GM23338 (cell line): ENCODE measurements at regions not wholly inside any gene's neighbourhood (a gene's known extent, or its start where the extent isn't known, plus 50 kb on each side); places are given as distances from the start of the nearest gene placed in this dataset.

Source experiments
- CREB1 ChIP-seq: fragments of 250-450 bp; sonication (Bioruptor Pico); IDR thresholded peaks from 2 replicates; pipeline ENCODE4 v1.5.0; 2020; ENCODE audit warnings: low read depth, mild to moderate bottlenecking, moderate library complexity
- EZH2 ChIP-seq: fragments of 200-600 bp; sonication (generic); IDR thresholded peaks from one replicate; pipeline ENCODE4 v1.8.0; 2017; ENCODE audit warnings: antibody characterized with exemption, mild to moderate bottlenecking, low read depth; ENCODE audit not compliant: unreplicated experiment
- EZH2phosphoT487 ChIP-seq: fragments of 200-600 bp; sonication (generic); IDR thresholded peaks from one replicate; pipeline ENCODE4 v1.8.1; 2018; ENCODE audit warnings: antibody characterized with exemption; ENCODE audit not compliant: unreplicated experiment
- JUNB ChIP-seq: IDR thresholded peaks from one replicate; pipeline ENCODE4 v1.6.1; 2016; ENCODE audit warnings: antibody characterized with exemption; ENCODE audit not compliant: unreplicated experiment
- NANOG ChIP-seq: IDR thresholded peaks from 2 replicates; pipeline ENCODE4 v1.6.1; 2016; ENCODE audit warnings: antibody characterized with exemption, borderline replicate concordance
- POLR2AphosphoS5 ChIP-seq: IDR thresholded peaks from 2 replicates; pipeline ENCODE4 v1.6.1; 2016; ENCODE audit warnings: antibody characterized with exemption, low read depth
- STAT1 ChIP-seq: IDR thresholded peaks from one replicate; pipeline ENCODE4 v1.6.1; 2016; ENCODE audit warnings: antibody characterized with exemption; ENCODE audit not compliant: unreplicated experiment
- ZNF114 ChIP-seq: fragments of 250-450 bp; sonication (Bioruptor Pico); IDR thresholded peaks from 2 replicates; pipeline ENCODE4 v1.5.0; 2020; ENCODE audit warnings: mild to moderate bottlenecking, moderate library complexity
- ZNF331 ChIP-seq: fragments of 250-450 bp; sonication (Bioruptor Pico); IDR thresholded peaks from 2 replicates; pipeline ENCODE4 v1.5.0; 2020; ENCODE audit warnings: low read depth, mild to moderate bottlenecking, moderate library complexity
- TF ChIP-seq, protein P1 (sequence below), 2 experiments: fragments of 200-600 bp in 1 of 2; sonication (generic) in 1 of 2; conservative IDR thresholded peaks; 2 replicates each; pipeline versions ENCODE4 v1.5.1 to v1.6.1; 2016 to 2017; ENCODE audit warnings: antibody characterized with exemption in 2 of 2, low read depth in 2 of 2, mild to moderate bottlenecking in 2 of 2, moderate library complexity in 1 of 2
- TF ChIP-seq, protein P2 (sequence below): IDR thresholded peaks from one replicate; pipeline ENCODE4 v1.6.1; 2018; ENCODE audit warnings: antibody characterized with exemption; ENCODE audit not compliant: unreplicated experiment
- TF ChIP-seq, protein P3 (sequence below): IDR thresholded peaks from 2 replicates; pipeline ENCODE4 v1.6.1; 2016; ENCODE audit warnings: antibody characterized with exemption
- TF ChIP-seq, protein P4 (sequence below): fragments of 250-450 bp; sonication (Bioruptor Pico); IDR thresholded peaks from 2 replicates; pipeline ENCODE4 v1.5.0; 2020; ENCODE audit warnings: mild to moderate bottlenecking, moderate library complexity

DNA sequence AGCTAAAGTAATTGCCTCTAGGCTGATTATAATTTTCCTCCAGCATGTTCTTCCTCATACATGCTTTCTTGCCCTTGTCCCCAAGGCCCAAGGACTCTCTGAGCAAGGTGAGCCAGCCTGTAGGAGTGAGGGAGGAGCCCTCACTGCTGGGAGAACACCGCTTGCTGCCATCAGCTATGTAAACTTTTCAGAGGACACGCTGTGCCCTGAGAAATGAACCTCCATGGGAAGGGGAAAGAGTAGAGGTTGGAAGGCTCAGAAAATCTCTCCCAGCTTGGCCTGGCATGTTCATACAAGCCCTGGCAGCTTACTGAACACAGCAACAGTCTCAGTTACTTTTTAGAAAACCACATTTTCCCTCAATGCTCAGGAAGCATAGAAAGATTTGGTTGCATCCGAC lies 103.0 kb upstream of the SLC24A5 start:
- TF ChIP-seq, protein P1, sequence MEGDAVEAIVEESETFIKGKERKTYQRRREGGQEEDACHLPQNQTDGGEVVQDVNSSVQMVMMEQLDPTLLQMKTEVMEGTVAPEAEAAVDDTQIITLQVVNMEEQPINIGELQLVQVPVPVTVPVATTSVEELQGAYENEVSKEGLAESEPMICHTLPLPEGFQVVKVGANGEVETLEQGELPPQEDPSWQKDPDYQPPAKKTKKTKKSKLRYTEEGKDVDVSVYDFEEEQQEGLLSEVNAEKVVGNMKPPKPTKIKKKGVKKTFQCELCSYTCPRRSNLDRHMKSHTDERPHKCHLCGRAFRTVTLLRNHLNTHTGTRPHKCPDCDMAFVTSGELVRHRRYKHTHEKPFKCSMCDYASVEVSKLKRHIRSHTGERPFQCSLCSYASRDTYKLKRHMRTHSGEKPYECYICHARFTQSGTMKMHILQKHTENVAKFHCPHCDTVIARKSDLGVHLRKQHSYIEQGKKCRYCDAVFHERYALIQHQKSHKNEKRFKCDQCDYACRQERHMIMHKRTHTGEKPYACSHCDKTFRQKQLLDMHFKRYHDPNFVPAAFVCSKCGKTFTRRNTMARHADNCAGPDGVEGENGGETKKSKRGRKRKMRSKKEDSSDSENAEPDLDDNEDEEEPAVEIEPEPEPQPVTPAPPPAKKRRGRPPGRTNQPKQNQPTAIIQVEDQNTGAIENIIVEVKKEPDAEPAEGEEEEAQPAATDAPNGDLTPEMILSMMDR (conservative IDR thresholded peaks at IDR 0.05; ENCODE audit: low read depth in 2 of 2) = no peak
- TF ChIP-seq EZH2phosphoT487 (no peak), POLR2AphosphoS5 (no peak), CREB1 (no peak), EZH2 (no peak), ZNF331 (CRISPR knock-in tag) (no peak), NANOG (no peak), STAT1 (no peak), JUNB (no peak), ZNF114 (CRISPR knock-in tag) (no peak)
- TF ChIP-seq, protein P2, sequence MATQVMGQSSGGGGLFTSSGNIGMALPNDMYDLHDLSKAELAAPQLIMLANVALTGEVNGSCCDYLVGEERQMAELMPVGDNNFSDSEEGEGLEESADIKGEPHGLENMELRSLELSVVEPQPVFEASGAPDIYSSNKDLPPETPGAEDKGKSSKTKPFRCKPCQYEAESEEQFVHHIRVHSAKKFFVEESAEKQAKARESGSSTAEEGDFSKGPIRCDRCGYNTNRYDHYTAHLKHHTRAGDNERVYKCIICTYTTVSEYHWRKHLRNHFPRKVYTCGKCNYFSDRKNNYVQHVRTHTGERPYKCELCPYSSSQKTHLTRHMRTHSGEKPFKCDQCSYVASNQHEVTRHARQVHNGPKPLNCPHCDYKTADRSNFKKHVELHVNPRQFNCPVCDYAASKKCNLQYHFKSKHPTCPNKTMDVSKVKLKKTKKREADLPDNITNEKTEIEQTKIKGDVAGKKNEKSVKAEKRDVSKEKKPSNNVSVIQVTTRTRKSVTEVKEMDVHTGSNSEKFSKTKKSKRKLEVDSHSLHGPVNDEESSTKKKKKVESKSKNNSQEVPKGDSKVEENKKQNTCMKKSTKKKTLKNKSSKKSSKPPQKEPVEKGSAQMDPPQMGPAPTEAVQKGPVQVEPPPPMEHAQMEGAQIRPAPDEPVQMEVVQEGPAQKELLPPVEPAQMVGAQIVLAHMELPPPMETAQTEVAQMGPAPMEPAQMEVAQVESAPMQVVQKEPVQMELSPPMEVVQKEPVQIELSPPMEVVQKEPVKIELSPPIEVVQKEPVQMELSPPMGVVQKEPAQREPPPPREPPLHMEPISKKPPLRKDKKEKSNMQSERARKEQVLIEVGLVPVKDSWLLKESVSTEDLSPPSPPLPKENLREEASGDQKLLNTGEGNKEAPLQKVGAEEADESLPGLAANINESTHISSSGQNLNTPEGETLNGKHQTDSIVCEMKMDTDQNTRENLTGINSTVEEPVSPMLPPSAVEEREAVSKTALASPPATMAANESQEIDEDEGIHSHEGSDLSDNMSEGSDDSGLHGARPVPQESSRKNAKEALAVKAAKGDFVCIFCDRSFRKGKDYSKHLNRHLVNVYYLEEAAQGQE = no peak
- TF ChIP-seq, protein P3, sequence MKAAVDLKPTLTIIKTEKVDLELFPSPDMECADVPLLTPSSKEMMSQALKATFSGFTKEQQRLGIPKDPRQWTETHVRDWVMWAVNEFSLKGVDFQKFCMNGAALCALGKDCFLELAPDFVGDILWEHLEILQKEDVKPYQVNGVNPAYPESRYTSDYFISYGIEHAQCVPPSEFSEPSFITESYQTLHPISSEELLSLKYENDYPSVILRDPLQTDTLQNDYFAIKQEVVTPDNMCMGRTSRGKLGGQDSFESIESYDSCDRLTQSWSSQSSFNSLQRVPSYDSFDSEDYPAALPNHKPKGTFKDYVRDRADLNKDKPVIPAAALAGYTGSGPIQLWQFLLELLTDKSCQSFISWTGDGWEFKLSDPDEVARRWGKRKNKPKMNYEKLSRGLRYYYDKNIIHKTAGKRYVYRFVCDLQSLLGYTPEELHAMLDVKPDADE = no peak
- TF ChIP-seq, protein P4, sequence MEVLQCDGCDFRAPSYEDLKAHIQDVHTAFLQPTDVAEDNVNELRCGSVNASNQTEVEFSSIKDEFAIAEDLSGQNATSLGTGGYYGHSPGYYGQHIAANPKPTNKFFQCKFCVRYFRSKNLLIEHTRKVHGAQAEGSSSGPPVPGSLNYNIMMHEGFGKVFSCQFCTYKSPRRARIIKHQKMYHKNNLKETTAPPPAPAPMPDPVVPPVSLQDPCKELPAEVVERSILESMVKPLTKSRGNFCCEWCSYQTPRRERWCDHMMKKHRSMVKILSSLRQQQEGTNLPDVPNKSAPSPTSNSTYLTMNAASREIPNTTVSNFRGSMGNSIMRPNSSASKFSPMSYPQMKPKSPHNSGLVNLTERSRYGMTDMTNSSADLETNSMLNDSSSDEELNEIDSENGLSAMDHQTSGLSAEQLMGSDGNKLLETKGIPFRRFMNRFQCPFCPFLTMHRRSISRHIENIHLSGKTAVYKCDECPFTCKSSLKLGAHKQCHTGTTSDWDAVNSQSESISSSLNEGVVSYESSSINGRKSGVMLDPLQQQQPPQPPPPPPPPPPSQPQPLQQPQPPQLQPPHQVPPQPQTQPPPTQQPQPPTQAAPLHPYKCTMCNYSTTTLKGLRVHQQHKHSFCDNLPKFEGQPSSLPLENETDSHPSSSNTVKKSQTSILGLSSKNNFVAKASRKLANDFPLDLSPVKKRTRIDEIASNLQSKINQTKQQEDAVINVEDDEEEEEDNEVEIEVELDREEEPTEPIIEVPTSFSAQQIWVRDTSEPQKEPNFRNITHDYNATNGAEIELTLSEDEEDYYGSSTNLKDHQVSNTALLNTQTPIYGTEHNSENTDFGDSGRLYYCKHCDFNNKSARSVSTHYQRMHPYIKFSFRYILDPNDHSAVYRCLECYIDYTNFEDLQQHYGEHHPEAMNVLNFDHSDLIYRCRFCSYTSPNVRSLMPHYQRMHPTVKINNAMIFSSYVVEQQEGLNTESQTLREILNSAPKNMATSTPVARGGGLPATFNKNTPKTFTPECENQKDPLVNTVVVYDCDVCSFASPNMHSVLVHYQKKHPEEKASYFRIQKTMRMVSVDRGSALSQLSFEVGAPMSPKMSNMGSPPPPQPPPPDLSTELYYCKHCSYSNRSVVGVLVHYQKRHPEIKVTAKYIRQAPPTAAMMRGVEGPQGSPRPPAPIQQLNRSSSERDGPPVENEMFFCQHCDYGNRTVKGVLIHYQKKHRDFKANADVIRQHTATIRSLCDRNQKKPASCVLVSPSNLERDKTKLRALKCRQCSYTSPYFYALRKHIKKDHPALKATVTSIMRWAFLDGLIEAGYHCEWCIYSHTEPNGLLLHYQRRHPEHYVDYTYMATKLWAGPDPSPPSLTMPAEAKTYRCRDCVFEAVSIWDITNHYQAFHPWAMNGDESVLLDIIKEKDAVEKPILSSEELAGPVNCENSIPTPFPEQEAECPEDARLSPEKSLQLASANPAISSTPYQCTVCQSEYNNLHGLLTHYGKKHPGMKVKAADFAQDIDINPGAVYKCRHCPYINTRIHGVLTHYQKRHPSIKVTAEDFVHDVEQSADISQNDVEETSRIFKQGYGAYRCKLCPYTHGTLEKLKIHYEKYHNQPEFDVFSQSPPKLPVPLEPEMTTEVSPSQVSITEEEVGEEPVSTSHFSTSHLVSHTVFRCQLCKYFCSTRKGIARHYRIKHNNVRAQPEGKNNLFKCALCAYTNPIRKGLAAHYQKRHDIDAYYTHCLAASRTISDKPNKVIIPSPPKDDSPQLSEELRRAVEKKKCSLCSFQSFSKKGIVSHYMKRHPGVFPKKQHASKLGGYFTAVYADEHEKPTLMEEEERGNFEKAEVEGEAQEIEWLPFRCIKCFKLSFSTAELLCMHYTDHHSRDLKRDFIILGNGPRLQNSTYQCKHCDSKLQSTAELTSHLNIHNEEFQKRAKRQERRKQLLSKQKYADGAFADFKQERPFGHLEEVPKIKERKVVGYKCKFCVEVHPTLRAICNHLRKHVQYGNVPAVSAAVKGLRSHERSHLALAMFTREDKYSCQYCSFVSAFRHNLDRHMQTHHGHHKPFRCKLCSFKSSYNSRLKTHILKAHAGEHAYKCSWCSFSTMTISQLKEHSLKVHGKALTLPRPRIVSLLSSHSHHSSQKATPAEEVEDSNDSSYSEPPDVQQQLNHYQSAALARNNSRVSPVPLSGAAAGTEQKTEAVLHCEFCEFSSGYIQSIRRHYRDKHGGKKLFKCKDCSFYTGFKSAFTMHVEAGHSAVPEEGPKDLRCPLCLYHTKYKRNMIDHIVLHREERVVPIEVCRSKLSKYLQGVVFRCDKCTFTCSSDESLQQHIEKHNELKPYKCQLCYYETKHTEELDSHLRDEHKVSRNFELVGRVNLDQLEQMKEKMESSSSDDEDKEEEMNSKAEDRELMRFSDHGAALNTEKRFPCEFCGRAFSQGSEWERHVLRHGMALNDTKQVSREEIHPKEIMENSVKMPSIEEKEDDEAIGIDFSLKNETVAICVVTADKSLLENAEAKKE (CRISPR knock-in tag) = no peak
